ENCODE measurements at regions not wholly inside any gene's neighbourhood (a gene's known extent, or its start where the extent isn't known, plus 50 kb on each side); places are given as distances from the start of the nearest gene placed in this dataset.

GRCh38 chr9:752681-753200 is 88.8 kb upstream of the DMRT1 start (continued):
- TF ChIP-seq CHD7 (IDR thresholded peaks at IDR 0.05; ENCODE audit: insufficient replicate concordance, low read length) (no peak), CTCF (IDR thresholded peaks at IDR 0.05; ENCODE audit: control extremely low read depth in 1 of 3, insufficient read depth in 1 of 3, low read depth in 1 of 3, low read length in 3 of 3) (no peak), SIX5 (IDR thresholded peaks at IDR 0.05; ENCODE audit: low read depth, low read length) (no peak), CTBP2 (IDR thresholded peaks at IDR 0.05; ENCODE audit: borderline replicate concordance, insufficient read depth, insufficient read length, low read length) (no peak), TEAD4 (IDR thresholded peaks at IDR 0.05; ENCODE audit: low read depth, low read length) (no peak), BCL11A (IDR thresholded peaks at IDR 0.05; ENCODE audit: low read depth in 2 of 2, low read length in 2 of 2) (no peak), SIRT6 (IDR thresholded peaks at IDR 0.05; ENCODE audit: low read length) (no peak), KDM5A (IDR thresholded peaks at IDR 0.05; ENCODE audit: low read length) (no peak), NRF1 (IDR thresholded peaks at IDR 0.05; ENCODE audit: low read depth, low read length) (no peak), JUND (IDR thresholded peaks at IDR 0.05; ENCODE audit: low read length) (no peak)

Measured in H1 (cell line).